ENCODE measurements at regions not wholly inside any gene's neighbourhood (a gene's known extent, or its start where the extent isn't known, plus 50 kb on each side); places are given as distances from the start of the nearest gene placed in this dataset.
"Not testable (repeated sequence)": the region's sequence is repeated elsewhere in the genome, so short reads cannot be mapped to it uniquely, and the experiment has no call there.

DNA sequence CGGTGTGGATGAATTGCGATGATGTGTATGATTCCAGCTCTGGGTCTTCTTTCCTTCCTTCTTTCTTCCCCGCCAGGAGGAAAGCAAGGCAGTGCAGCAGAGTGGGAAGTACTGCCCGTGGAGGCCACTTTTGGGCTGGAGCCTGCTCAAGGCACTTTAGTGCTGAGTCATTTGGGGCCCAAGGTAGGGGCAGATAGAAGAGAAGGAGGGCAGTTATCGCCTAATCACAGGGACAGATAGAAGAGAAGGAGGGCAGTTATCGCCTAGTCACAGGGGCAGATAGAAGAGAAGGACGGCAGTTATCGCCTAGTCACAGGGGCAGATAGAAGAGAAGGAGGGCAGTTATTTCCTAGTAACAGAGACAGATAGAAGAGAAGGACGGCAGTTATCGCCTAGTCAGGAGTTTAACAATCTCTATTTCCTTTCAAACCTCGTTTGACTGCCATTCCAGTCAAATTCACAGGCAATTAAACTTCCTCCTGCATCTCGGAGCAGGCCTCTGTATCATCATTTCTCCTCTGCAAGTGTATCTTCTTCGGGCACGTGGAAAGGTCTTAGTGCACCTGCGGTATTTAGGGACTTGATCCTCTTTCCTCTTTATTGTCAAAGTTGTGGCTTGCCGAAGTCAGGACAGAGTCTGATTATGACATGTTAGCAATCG is 5277.5 kb upstream of the TPTE start:
- TF ChIP-seq, protein P1, sequence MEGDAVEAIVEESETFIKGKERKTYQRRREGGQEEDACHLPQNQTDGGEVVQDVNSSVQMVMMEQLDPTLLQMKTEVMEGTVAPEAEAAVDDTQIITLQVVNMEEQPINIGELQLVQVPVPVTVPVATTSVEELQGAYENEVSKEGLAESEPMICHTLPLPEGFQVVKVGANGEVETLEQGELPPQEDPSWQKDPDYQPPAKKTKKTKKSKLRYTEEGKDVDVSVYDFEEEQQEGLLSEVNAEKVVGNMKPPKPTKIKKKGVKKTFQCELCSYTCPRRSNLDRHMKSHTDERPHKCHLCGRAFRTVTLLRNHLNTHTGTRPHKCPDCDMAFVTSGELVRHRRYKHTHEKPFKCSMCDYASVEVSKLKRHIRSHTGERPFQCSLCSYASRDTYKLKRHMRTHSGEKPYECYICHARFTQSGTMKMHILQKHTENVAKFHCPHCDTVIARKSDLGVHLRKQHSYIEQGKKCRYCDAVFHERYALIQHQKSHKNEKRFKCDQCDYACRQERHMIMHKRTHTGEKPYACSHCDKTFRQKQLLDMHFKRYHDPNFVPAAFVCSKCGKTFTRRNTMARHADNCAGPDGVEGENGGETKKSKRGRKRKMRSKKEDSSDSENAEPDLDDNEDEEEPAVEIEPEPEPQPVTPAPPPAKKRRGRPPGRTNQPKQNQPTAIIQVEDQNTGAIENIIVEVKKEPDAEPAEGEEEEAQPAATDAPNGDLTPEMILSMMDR (conservative IDR thresholded peaks at IDR 0.05): not testable (repeated sequence)
- not testable (repeated sequence) for TF ChIP-seq ZFX (IDR thresholded peaks at IDR 0.05)
